GM23338 (cell line): ENCODE measurements at regions not wholly inside any gene's neighbourhood (a gene's known extent, or its start where the extent isn't known, plus 50 kb on each side); places are given as distances from the start of the nearest gene placed in this dataset.

Source experiments
- CTCF ChIP-seq, 2 experiments: fragments of 200-600 bp in 1 of 2; sonication (generic) in 1 of 2; conservative IDR thresholded peaks; 2 replicates each; pipeline versions ENCODE4 v1.5.1 to v1.6.1; 2016 to 2017; ENCODE audit warnings: antibody characterized with exemption in 2 of 2, low read depth in 2 of 2, mild to moderate bottlenecking in 2 of 2, moderate library complexity in 1 of 2
- EZH2phosphoT487 ChIP-seq: fragments of 200-600 bp; sonication (generic); IDR thresholded peaks from one replicate; pipeline ENCODE4 v1.8.1; 2018; ENCODE audit warnings: antibody characterized with exemption; ENCODE audit not compliant: unreplicated experiment
- NANOG ChIP-seq: IDR thresholded peaks from 2 replicates; pipeline ENCODE4 v1.6.1; 2016; ENCODE audit warnings: antibody characterized with exemption, borderline replicate concordance
- POLR2AphosphoS5 ChIP-seq: IDR thresholded peaks from 2 replicates; pipeline ENCODE4 v1.6.1; 2016; ENCODE audit warnings: antibody characterized with exemption, low read depth
- REST ChIP-seq: IDR thresholded peaks from one replicate; pipeline ENCODE4 v1.6.1; 2018; ENCODE audit warnings: antibody characterized with exemption; ENCODE audit not compliant: unreplicated experiment
- STAT1 ChIP-seq: IDR thresholded peaks from one replicate; pipeline ENCODE4 v1.6.1; 2016; ENCODE audit warnings: antibody characterized with exemption; ENCODE audit not compliant: unreplicated experiment
- ZNF331 ChIP-seq: fragments of 250-450 bp; sonication (Bioruptor Pico); IDR thresholded peaks from 2 replicates; pipeline ENCODE4 v1.5.0; 2020; ENCODE audit warnings: low read depth, mild to moderate bottlenecking, moderate library complexity

GRCh38 chr4:34718576-34719245 is 1525.6 kb downstream of the ARAP2 start:
- no peak for TF ChIP-seq CTCF (conservative IDR thresholded peaks at IDR 0.05; ENCODE audit: low read depth in 2 of 2)
- TF ChIP-seq NANOG, result no peak
- TF ChIP-seq EZH2phosphoT487, result no peak
- no peak for TF ChIP-seq POLR2AphosphoS5
- TF ChIP-seq REST, result no peak
- no peak for TF ChIP-seq ZNF331 (CRISPR knock-in tag)
- no peak for TF ChIP-seq STAT1
